H1 (cell line): ENCODE measurements at regions not wholly inside any gene's neighbourhood (a gene's known extent, or its start where the extent isn't known, plus 50 kb on each side); places are given as distances from the start of the nearest gene placed in this dataset.

Source experiments
- CTCF ChIA-PET: fragments of 300-600 bp; sonication (Branson Sonifier 250); formaldehyde crosslinking; loops from one replicate; lab custom pipeline; 2021; ENCODE audit not compliant: partially characterized antibody; lab: Charles Lee
- POLR2A ChIA-PET: fragments of 300-600 bp; sonication (Branson Sonifier 250); formaldehyde crosslinking; loops from one replicate; lab custom pipeline; 2021; ENCODE audit warnings: inconsistent platforms; ENCODE audit not compliant: partially characterized antibody; lab: Charles Lee
- DNase-seq, 2 experiments: peaks; one replicate each; pipeline versions ENCODE4 v3.0.0 to v3.0.0-alpha.2; 2010 to 2022; ENCODE audit warnings: low spot score in 2 of 2, low read depth in 1 of 2, mixed read lengths in 1 of 2
- FAIRE-seq: peaks from 2 replicates; lab custom pipeline; 2011; peaks lifted over from hg19 to GRCh38; lab: Jason Lieb, UNC
- H2AFZ ChIP-seq: 2 replicates; pipeline ENCODE4 v1.8.1; 2012; ENCODE audit warnings: low read length, inconsistent platforms
- H2AK5ac ChIP-seq: 2 replicates; pipeline ENCODE4 v1.6.1; 2013; ENCODE audit warnings: low read depth, low read length
- H2BK120ac ChIP-seq: replicated peaks from 2 replicates; pipeline ENCODE3; 2013; ENCODE audit warnings: low read depth, low read length, inconsistent platforms
- H2BK12ac ChIP-seq: 2 replicates; pipeline ENCODE4 v1.6.1; 2013; ENCODE audit warnings: low read depth, low read length
- H2BK15ac ChIP-seq: 2 replicates; pipeline ENCODE4 v1.6.1; 2013; ENCODE audit warnings: low read length
- H2BK20ac ChIP-seq: 2 replicates; pipeline ENCODE4 v1.6.1; 2013; ENCODE audit warnings: low read length
- H2BK5ac ChIP-seq: 2 replicates; pipeline ENCODE4 v1.6.1; 2013; ENCODE audit warnings: low read depth, low read length
- H3K14ac ChIP-seq: 2 replicates; pipeline ENCODE4 v1.6.1; 2013; ENCODE audit warnings: inconsistent platforms; ENCODE audit not compliant: insufficient read length
- H3K18ac ChIP-seq: 2 replicates; pipeline ENCODE4 v1.6.1; 2013; ENCODE audit warnings: low read length; ENCODE audit errors: extremely low read depth
- H3K23ac ChIP-seq: 2 replicates; pipeline ENCODE4 v1.6.1; 2013; ENCODE audit warnings: inconsistent platforms; ENCODE audit not compliant: insufficient read length
- H3K23me2 ChIP-seq: 2 replicates; pipeline ENCODE4 v1.6.1; 2013; ENCODE audit warnings: low read depth, low read length
- H3K27ac ChIP-seq: 2 replicates; pipeline ENCODE4 v1.6.1; 2011; ENCODE audit warnings: low read depth, low read length, inconsistent platforms
- H3K27me3 ChIP-seq, 4 experiments: replicated peaks in 1 of 4; 1 replicate in 1 of 4; 2 replicates in 3 of 4; pipeline versions ENCODE4 v1.6.1 to v1.8.1; 2011 to 2013; ENCODE audit warnings: low read length in 3 of 4, mild to moderate bottlenecking in 3 of 4, inconsistent platforms in 2 of 4, mixed read lengths in 2 of 4, moderate library complexity in 1 of 4; ENCODE audit not compliant: control insufficient read depth in 3 of 4, insufficient read depth in 3 of 4; ENCODE audit errors: extremely low read depth in 1 of 4
- H3K36me3 ChIP-seq, 4 experiments: 2 replicates each; pipeline versions ENCODE4 v1.6.1 to v1.8.1; 2011 to 2013; ENCODE audit warnings: mild to moderate bottlenecking in 4 of 4, low read length in 3 of 4, moderate library complexity in 2 of 4, control low read depth in 1 of 4, inconsistent platforms in 1 of 4; ENCODE audit not compliant: insufficient read depth in 4 of 4, control insufficient read depth in 2 of 4
- H3K4ac ChIP-seq: replicated peaks from 2 replicates; pipeline ENCODE3; 2013; ENCODE audit warnings: low read length, low read depth, mixed read lengths, inconsistent platforms; ENCODE audit not compliant: insufficient read length
- H3K4me1 ChIP-seq, 4 experiments: replicated peaks in 1 of 4; 1 replicate in 1 of 4; 2 replicates in 3 of 4; pipeline versions ENCODE4 v1.6.1 to v1.8.1; 2011 to 2013; ENCODE audit warnings: low read length in 3 of 4, inconsistent platforms in 2 of 4, mixed read lengths in 1 of 4; ENCODE audit not compliant: insufficient read depth in 4 of 4, control insufficient read depth in 3 of 4
- H3K4me2 ChIP-seq, 2 experiments: 2 replicates each; pipeline versions ENCODE4 v1.6.1 to v1.8.1; 2011 to 2013; ENCODE audit warnings: low read depth in 2 of 2, low read length in 2 of 2, control low read depth in 1 of 2, inconsistent platforms in 1 of 2, mild to moderate bottlenecking in 1 of 2; ENCODE audit not compliant: insufficient read depth in 1 of 2
- H3K4me3 ChIP-seq, 4 experiments: fragments of 200-600, 300-600 bp in 1 of 4; sonication (generic), shearing (Covaris generic), sonication (Bioruptor Twin) in 1 of 4; 2 replicates each; pipeline versions ENCODE4 v1.5.1 to v1.8.1; 2011 to 2016; ENCODE audit warnings: low read length in 4 of 4, low read depth in 3 of 4, control low read depth in 2 of 4, inconsistent platforms in 2 of 4, mild to moderate bottlenecking in 2 of 4, mixed read lengths in 1 of 4, moderate library complexity in 1 of 4; ENCODE audit not compliant: insufficient read depth in 2 of 4; ENCODE audit errors: extremely low read depth in 1 of 4
- H3K56ac ChIP-seq: replicated peaks from 2 replicates; pipeline ENCODE3; 2013; ENCODE audit warnings: low read depth, mild to moderate bottlenecking, mixed read lengths, low read length, inconsistent platforms; ENCODE audit not compliant: insufficient read length
- H3K79me1 ChIP-seq: 2 replicates; pipeline ENCODE4 v1.6.1; 2013; ENCODE audit warnings: low read depth, low read length, control low read depth
- H3K79me2 ChIP-seq, 2 experiments: 2 replicates each; pipeline versions ENCODE4 v1.6.1 to v1.8.1; 2012 to 2013; ENCODE audit warnings: low read length in 2 of 2, mild to moderate bottlenecking in 2 of 2, inconsistent platforms in 1 of 2; ENCODE audit not compliant: insufficient read depth in 2 of 2, control insufficient read depth in 1 of 2
- H3K9ac ChIP-seq, 4 experiments: replicated peaks in 1 of 4; 1 replicate in 1 of 4; 2 replicates in 3 of 4; pipeline versions ENCODE4 v1.6.1 to v1.8.1; 2011 to 2013; ENCODE audit warnings: low read depth in 3 of 4, low read length in 3 of 4, control low read depth in 2 of 4, mild to moderate bottlenecking in 2 of 4, moderate library complexity in 2 of 4, inconsistent platforms in 1 of 4; ENCODE audit errors: extremely low read depth in 1 of 4
- H3K9me3 ChIP-seq, 2 experiments: 2 replicates each; pipeline versions ENCODE4 v1.6.1 to v1.8.1; 2012 to 2013; ENCODE audit warnings: mild to moderate bottlenecking in 2 of 2, moderate library complexity in 2 of 2, control low read depth in 1 of 2, inconsistent platforms in 1 of 2, low read depth in 1 of 2, low read length in 1 of 2, mixed read lengths in 1 of 2; ENCODE audit not compliant: insufficient read depth in 2 of 2
- H4K20me1 ChIP-seq, 2 experiments: replicated peaks in 1 of 2; 2 replicates each; pipeline versions ENCODE3 to v1.8.1; 2011 to 2013; ENCODE audit warnings: inconsistent platforms in 2 of 2, low read length in 2 of 2, mild to moderate bottlenecking in 1 of 2; ENCODE audit not compliant: insufficient read depth in 2 of 2, control insufficient read depth in 1 of 2
- H4K5ac ChIP-seq: 2 replicates; pipeline ENCODE4 v1.6.1; 2013; ENCODE audit warnings: low read length, low read depth, mixed read lengths, inconsistent platforms; ENCODE audit not compliant: insufficient read length
- H4K8ac ChIP-seq: 2 replicates; pipeline ENCODE4 v1.8.0; 2013; ENCODE audit warnings: mild to moderate bottlenecking, moderate library complexity, low read length, inconsistent platforms; ENCODE audit not compliant: insufficient read depth; ENCODE audit errors: extremely low read depth
- H4K91ac ChIP-seq: replicated peaks from 2 replicates; pipeline ENCODE3; 2013; ENCODE audit warnings: low read length, mixed read lengths, inconsistent platforms; ENCODE audit not compliant: insufficient read length
- PHF8 ChIP-seq: fragments of 200-600 bp; sonication (generic); conservative IDR thresholded peaks from 2 replicates; pipeline ENCODE4 v1.7.1; 2012; ENCODE audit warnings: low read depth, mild to moderate bottlenecking, inconsistent platforms, low read length, moderate library complexity
- RNF2 ChIP-seq: fragments of 200-900, 300-1000 bp; sonication (generic); IDR thresholded peaks from 2 replicates; pipeline ENCODE4 v1.7.1; 2016; ENCODE audit warnings: borderline replicate concordance, low read depth, mild to moderate bottlenecking, antibody characterized with exemption, low read length; ENCODE audit not compliant: poor library complexity, severe bottlenecking; ENCODE audit errors: missing control alignments
- SRF ChIP-seq: IDR thresholded peaks from 2 replicates; pipeline ENCODE4 v1.6.1; 2011; ENCODE audit warnings: mild to moderate bottlenecking, low read depth, low read length, moderate library complexity
- WGBS, 2 experiments: shearing (Covaris generic) in 1 of 2; methylation state at CpG; one replicate each; pipeline versions ENCODE4 v1.1.6 to v1.1.7; 2013 to 2015; ENCODE audit warnings: low lambda C conversion rate in 2 of 2, mixed read lengths in 2 of 2, inconsistent platforms in 1 of 2, low coverage in 1 of 2, missing lambda C conversion rate in 1 of 2; ENCODE audit not compliant: insufficient replicate concordance in 2 of 2, insufficient coverage in 1 of 2, insufficient read length in 1 of 2; ENCODE audit errors: extremely low coverage in 1 of 2, missing lambda C conversion rate in 1 of 2; 5-methylcytosine and 5-hydroxymethylcytosine counted together

DNA sequence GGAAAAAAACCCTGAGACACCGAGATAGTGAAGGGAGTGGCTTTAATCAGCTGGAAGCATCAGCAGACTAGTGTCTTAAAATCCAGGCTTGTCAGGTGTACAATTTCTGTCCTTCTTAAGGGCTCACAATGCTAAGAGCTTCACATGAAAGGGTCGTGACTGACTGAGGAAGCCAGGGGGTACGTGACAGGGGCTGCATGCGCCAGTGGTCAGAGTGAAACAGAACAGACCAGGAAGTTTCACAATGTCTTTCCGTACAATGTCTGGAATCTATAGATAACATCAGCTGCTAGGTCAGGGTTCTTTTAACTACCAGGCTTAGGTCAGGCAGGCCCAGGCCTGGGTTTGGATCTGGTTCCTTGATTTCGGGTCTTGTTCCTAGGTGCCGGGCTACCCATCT, 253.0 kb downstream of the CDH10 start:
- Histone ChIP-seq H2BK5ac (no peak overlapping the region), H3K79me1 (no peaks in the 10 kb centered on the region), H4K8ac (no peak overlapping the region), H3K56ac (no peak overlapping the region), H3K27ac (no peak overlapping the region), H3K23ac (no peak overlapping the region), H3K23me2 (no peaks in the 10 kb centered on the region), H3K79me2 (no peaks in the 10 kb centered on the region), H3K36me3 (no peaks in the 10 kb centered on the region), H2BK20ac (no peak overlapping the region), H3K4me3 (no peak overlapping the region), H4K20me1 (no peaks in the 10 kb centered on the region), H3K18ac (no peak overlapping the region), H3K27me3 (no peaks in the 10 kb centered on the region), H4K5ac (no peak overlapping the region), H4K91ac (no peak overlapping the region), H2AK5ac (no peak overlapping the region), H2BK15ac (no peak overlapping the region), H2AFZ (no peak overlapping the region), H2BK120ac (no peak overlapping the region), H3K4ac (no peak overlapping the region), H3K9me3 (no peaks in the 10 kb centered on the region; a peak in 1 of 4 replicates), H3K9ac (no peak overlapping the region), H3K4me1 (no peaks in the 10 kb centered on the region), H3K4me2 (no peak overlapping the region), H3K14ac (no peak overlapping the region), H2BK12ac (no peak overlapping the region)
- DNase-seq: no peak
- POLR2A ChIA-PET: no interaction called here
- FAIRE-seq: no peak
- 98% methylated on average over 7 of the region's 7 CpGs; no CpG with 5 or more reads in 1 of the 2 experiments for WGBS, 2 experiments
- CTCF ChIA-PET: no interaction called here
- TF ChIP-seq SRF (no peak), PHF8 (no peak), RNF2 (no peak)
